Mucosa of descending colon (tissue), 3 donors: ENCODE measurements at regions not wholly inside any gene's neighbourhood (a gene's known extent, or its start where the extent isn't known, plus 50 kb on each side); places are given as distances from the start of the nearest gene placed in this dataset.

Experiments
- ATAC-seq: fragments of 200-7000 bp; cut with Tn5 transposase; one replicate; pipeline ENCODE4 v1.9.1; 2020; ENCODE audit warnings: mild to moderate bottlenecking, moderate library complexity
- DNase-seq, 3 donors: peaks; one replicate each; pipeline ENCODE4 v3.0.0-alpha.2; 2020
- H3K36me3 ChIP-seq: fragments of 200-600 bp; one replicate; pipeline ENCODE4 v1.8.0; 2021; ENCODE audit warnings: low read depth, mild to moderate bottlenecking
- H3K4me1 ChIP-seq: fragments of 200-600 bp; one replicate; pipeline ENCODE4 v1.8.0; 2021; ENCODE audit warnings: low read depth, mild to moderate bottlenecking
- H3K4me3 ChIP-seq: fragments of 200-600 bp; one replicate; pipeline ENCODE4 v1.8.0; 2021; ENCODE audit warnings: mild to moderate bottlenecking
- H3K9me3 ChIP-seq: fragments of 200-600 bp; one replicate; pipeline ENCODE4 v1.8.0; 2021; ENCODE audit warnings: mild to moderate bottlenecking
- intact Hi-C, 2 donors: fragments of 100-400 bp; cut with DNase I in 1 of 2; cut with micrococcal nuclease in 1 of 2; formaldehyde crosslinking; loops; one replicate each; pipeline versions ENCODE4 v1.11.0 to v1.11.1; 2022; cut with DNase I, micrococcal nuclease
- TF ChIP-seq, protein P1 (sequence below): fragments of 200-600 bp; IDR thresholded peaks from one replicate; pipeline ENCODE4 v1.8.0; 2022; ENCODE audit warnings: antibody characterized with exemption, mild to moderate bottlenecking
- donor health status: DM: no; HTN: no; CAD: no; lungs with moderate emphysema.
- donor health status: DM: no; HTN: no; CAD: no.
- donor health status: DM: no; HTN: yes; CAD: no.

DNA sequence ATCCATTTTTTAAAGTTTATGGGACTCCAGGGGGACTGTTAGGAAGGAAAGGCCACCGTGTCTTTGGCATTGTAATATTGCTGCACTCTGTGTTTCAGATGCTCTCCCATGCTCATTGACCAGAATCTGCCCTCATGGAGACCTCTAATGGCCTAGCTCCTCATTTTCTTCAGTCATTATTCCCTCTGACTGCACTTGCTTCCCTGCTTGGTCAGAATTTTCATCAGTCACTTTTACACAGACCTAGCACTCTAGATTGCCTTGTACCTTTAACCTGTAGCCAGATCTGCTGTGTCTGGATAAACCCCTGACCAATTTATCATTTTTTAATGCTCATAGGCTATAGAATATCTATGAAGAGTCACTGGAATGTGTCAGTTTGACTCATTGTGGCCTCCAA is 155.5 kb upstream of the NUDT12 start:
- DNase-seq, result no peak
- intact Hi-C loops, result no loop called here
- H3K9me3 ChIP-seq, result peaks cover 15% of the 10 kb centered on the region
- no peak overlapping the region for H3K4me3 ChIP-seq
- H3K36me3 ChIP-seq, result no peaks in the 10 kb centered on the region
- no peak for ATAC-seq
- TF ChIP-seq, protein P1, sequence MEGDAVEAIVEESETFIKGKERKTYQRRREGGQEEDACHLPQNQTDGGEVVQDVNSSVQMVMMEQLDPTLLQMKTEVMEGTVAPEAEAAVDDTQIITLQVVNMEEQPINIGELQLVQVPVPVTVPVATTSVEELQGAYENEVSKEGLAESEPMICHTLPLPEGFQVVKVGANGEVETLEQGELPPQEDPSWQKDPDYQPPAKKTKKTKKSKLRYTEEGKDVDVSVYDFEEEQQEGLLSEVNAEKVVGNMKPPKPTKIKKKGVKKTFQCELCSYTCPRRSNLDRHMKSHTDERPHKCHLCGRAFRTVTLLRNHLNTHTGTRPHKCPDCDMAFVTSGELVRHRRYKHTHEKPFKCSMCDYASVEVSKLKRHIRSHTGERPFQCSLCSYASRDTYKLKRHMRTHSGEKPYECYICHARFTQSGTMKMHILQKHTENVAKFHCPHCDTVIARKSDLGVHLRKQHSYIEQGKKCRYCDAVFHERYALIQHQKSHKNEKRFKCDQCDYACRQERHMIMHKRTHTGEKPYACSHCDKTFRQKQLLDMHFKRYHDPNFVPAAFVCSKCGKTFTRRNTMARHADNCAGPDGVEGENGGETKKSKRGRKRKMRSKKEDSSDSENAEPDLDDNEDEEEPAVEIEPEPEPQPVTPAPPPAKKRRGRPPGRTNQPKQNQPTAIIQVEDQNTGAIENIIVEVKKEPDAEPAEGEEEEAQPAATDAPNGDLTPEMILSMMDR, result no peak
- no peaks in the 10 kb centered on the region for H3K4me1 ChIP-seq

DNA sequence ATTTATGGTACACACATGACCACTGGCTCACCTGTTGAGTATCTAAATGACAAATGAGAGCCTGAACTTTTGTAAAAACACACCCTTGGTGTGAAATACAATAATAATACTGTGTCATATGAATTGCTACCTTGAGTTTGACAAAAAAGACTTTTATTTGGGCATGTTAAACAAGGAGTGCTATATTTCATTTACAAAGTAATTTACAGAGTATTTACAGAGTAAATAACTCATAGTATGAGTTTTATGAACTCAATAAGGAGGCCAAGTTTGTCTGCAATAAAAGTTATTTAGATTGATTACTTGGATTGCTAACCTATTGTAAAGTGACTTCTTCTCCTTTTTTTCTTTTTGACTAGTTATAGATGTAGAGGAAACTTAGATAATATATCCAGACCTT is 146.0 kb upstream of the NUDT12 start:
- no peaks in the 10 kb centered on the region for H3K36me3 ChIP-seq
- no peak for DNase-seq
- no peaks in the 10 kb centered on the region for H3K4me1 ChIP-seq
- TF ChIP-seq, protein P1, result no peak
- ATAC-seq, result peak; percentile 43
- H3K4me3 ChIP-seq, result no peak overlapping the region
- H3K9me3 ChIP-seq, result no peaks in the 10 kb centered on the region
- intact Hi-C loops, result no loop called here

DNA sequence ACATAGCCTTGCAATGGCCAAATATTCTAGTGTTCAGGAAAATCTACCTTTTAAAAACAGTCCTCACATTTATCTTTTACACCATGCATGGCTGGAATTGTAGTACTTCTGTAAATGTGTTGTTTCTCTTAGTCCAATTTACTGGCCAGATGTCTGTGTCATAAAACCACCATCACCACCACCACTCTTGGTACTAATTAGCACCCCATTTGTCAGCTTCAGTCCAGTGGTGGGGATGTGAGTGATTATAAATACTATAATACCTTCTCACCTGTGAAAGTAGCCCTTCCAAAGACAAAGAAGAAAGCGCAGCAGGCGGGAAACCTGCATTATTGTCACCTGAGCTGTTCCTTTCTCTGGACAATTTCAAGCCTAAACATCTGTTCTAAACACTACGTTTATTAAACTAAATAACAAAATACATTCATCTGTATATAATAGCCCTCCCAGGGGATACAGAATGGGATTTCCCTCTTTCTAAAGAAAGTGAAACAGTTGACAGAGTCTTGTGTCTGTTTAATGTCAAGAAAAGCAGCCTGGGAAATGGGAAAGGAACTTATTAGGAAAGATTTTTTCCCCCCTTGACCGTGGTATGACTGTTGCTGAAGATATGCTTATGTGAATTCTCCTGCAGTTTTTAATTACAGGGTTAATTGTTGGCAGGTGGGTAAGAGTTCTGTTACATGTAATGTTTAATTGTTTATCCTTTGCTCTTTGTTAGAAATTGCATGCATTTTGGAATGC is 144.5 kb upstream of the NUDT12 start:
- ATAC-seq (no peak), DNase-seq (no peak)
- no peaks in the 10 kb centered on the region for H3K9me3 ChIP-seq
- no peak overlapping the region for H3K4me3 ChIP-seq
- TF ChIP-seq, protein P1, result no peak
- H3K36me3 ChIP-seq, result no peaks in the 10 kb centered on the region
- H3K4me1 ChIP-seq, result no peaks in the 10 kb centered on the region
- intact Hi-C loops, result no loop called here

DNA sequence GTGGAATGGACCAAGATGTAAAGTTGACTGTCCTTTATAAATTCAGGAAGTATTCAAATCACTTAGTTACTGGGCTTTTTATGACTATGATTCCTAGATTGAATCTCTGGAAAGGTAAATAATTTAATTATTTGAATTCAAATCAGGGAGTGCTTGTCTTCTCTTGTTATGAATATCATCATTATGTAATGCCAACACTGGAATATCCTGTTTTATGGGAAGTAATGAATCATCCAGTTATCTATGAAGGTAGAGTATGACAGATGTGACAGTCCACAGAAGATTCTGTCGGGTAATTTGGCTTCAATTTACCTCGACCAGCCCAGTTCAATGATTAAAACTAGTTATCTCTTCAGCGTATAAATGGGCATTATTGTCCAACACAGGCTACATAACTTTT is 141.0 kb upstream of the NUDT12 start:
- ATAC-seq (no peak), DNase-seq (no peak)
- H3K36me3 ChIP-seq, result no peaks in the 10 kb centered on the region
- no peaks in the 10 kb centered on the region for H3K4me1 ChIP-seq
- intact Hi-C loops, result no loop called here
- no peak overlapping the region for H3K4me3 ChIP-seq
- TF ChIP-seq, protein P1, result no peak
- no peaks in the 10 kb centered on the region for H3K9me3 ChIP-seq

DNA sequence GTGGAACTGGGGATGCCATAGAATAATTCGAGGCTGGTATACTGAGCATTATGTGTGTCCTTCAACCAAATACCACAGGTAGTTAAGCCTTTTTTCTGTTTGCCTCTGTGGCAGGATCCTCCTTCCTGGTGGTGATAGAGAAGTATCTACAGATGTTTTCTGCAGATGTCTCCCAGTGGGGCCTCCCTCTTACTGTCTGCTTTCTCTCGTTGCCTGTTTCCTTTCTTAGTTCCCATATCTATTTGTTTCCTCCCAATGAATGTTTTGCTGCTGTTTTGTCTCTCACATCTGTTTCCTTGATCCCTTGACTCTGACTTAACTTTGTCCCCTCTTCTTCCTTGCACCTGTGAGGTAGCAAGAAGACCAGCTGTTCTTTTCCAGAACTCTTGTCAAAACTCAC is 130.9 kb upstream of the NUDT12 start:
- Histone ChIP-seq H3K4me3 (no peak overlapping the region), H3K9me3 (no peaks in the 10 kb centered on the region), H3K36me3 (no peaks in the 10 kb centered on the region), H3K4me1 (no peaks in the 10 kb centered on the region)
- intact Hi-C loops, result no loop called here
- ATAC-seq (no peak), DNase-seq (no peak)
- TF ChIP-seq, protein P1, result no peak

DNA sequence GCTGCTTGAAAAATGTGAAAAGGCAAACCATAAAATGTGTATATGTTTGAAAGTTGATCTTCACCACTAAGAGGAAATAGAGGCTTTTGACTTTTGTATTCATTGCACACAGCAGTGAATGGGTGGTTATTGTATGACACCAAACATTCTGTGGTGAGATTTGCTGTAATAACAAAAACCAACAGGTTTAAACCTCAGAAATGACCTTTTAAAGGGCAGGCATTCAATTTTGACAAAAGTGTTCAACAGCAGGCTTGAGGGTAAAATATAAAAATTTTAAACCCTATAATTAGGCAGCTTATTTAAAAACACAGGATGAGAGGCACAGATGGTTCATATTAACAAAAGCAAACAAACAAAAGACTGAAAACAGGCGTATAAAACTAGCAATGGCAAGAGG is 128.1 kb upstream of the NUDT12 start:
- intact Hi-C loops, result no loop called here
- TF ChIP-seq, protein P1, result no peak
- Histone ChIP-seq H3K36me3 (no peaks in the 10 kb centered on the region), H3K4me1 (no peaks in the 10 kb centered on the region), H3K4me3 (no peak overlapping the region), H3K9me3 (no peaks in the 10 kb centered on the region)
- DNase-seq (no peak), ATAC-seq (no peak)
